PFSK-1 (cell line): ENCODE measurements at regions not wholly inside any gene's neighbourhood (a gene's known extent, or its start where the extent isn't known, plus 50 kb on each side); places are given as distances from the start of the nearest gene placed in this dataset.

Experiments used
- FOXP2 ChIP-seq: optimal IDR thresholded peaks from 2 replicates; pipeline ENCODE3; 2011; ENCODE audit warnings: borderline replicate concordance, control low read depth, inconsistent platforms; ENCODE audit not compliant: insufficient read depth; ENCODE audit errors: extremely low read length, extremely low read depth
- POLR2AphosphoS5 ChIP-seq: IDR thresholded peaks from 2 replicates; pipeline ENCODE4 v1.6.1; 2012; ENCODE audit warnings: low read depth, mild to moderate bottlenecking, control low read depth, low read length, moderate library complexity
- SIN3A ChIP-seq: IDR thresholded peaks from 2 replicates; pipeline ENCODE4 v1.6.1; 2012; ENCODE audit warnings: mild to moderate bottlenecking, low read length, moderate library complexity, borderline replicate concordance; ENCODE audit not compliant: insufficient read depth
- TAF1 ChIP-seq: IDR thresholded peaks from 2 replicates; pipeline ENCODE4 v1.6.1; 2012; ENCODE audit warnings: low read length, control low read depth, borderline replicate concordance; ENCODE audit not compliant: insufficient read depth
- TF ChIP-seq, protein P1 (sequence below), 2 experiments: IDR thresholded peaks; 2 replicates each; pipeline versions ENCODE4 v1.6.1 to v1.8.0; 2011 to 2012; ENCODE audit warnings: low read depth in 2 of 2, low read length in 2 of 2, control low read depth in 1 of 2, inconsistent platforms in 1 of 2, mild to moderate bottlenecking in 1 of 2, moderate library complexity in 1 of 2; ENCODE audit not compliant: insufficient read depth in 1 of 2

DNA sequence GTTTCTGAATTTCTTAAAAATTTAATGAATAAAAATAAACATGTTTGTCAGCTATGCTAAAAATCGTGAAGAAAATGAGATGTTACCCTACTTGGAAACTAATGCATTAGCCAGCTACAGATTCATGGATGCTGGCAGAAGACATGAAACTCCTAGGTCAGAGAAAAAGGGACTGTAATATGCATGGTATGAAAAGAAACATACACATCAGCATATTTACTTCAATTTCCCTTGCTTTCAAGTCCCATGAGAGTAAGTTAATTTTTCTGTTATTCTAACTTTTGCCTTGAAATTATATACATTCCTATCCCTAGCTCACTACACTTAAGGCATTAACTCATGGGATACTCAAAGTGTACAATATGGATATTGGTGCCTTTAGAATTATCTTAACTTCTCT lies 2041.4 kb upstream of the LRRTM1 start:
- no peak for TF ChIP-seq TAF1
- TF ChIP-seq POLR2AphosphoS5, result no peak
- TF ChIP-seq, protein P1, sequence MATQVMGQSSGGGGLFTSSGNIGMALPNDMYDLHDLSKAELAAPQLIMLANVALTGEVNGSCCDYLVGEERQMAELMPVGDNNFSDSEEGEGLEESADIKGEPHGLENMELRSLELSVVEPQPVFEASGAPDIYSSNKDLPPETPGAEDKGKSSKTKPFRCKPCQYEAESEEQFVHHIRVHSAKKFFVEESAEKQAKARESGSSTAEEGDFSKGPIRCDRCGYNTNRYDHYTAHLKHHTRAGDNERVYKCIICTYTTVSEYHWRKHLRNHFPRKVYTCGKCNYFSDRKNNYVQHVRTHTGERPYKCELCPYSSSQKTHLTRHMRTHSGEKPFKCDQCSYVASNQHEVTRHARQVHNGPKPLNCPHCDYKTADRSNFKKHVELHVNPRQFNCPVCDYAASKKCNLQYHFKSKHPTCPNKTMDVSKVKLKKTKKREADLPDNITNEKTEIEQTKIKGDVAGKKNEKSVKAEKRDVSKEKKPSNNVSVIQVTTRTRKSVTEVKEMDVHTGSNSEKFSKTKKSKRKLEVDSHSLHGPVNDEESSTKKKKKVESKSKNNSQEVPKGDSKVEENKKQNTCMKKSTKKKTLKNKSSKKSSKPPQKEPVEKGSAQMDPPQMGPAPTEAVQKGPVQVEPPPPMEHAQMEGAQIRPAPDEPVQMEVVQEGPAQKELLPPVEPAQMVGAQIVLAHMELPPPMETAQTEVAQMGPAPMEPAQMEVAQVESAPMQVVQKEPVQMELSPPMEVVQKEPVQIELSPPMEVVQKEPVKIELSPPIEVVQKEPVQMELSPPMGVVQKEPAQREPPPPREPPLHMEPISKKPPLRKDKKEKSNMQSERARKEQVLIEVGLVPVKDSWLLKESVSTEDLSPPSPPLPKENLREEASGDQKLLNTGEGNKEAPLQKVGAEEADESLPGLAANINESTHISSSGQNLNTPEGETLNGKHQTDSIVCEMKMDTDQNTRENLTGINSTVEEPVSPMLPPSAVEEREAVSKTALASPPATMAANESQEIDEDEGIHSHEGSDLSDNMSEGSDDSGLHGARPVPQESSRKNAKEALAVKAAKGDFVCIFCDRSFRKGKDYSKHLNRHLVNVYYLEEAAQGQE (IDR thresholded peaks at IDR 0.05; ENCODE audit: insufficient read depth in 1 of 2, low read depth in 2 of 2, low read length in 2 of 2), result no peak
- TF ChIP-seq SIN3A, result no peak
- TF ChIP-seq FOXP2, result no peak
